HUES48 (cell line): ENCODE measurements at regions not wholly inside any gene's neighbourhood (a gene's known extent, or its start where the extent isn't known, plus 50 kb on each side); places are given as distances from the start of the nearest gene placed in this dataset.
A peak's percentile ranks its signal among the peaks of the same experiment; 100 is the strongest.

ENCODE experiments used
- H3K27ac ChIP-seq: one replicate; pipeline ENCODE4 v1.7.0; 2013; ENCODE audit warnings: low read depth, low read length, inconsistent platforms
- H3K27me3 ChIP-seq: 2 replicates; pipeline ENCODE4 v1.6.1; 2013; ENCODE audit warnings: mild to moderate bottlenecking, low read length; ENCODE audit not compliant: control insufficient read depth, insufficient read depth
- H3K36me3 ChIP-seq: 2 replicates; pipeline ENCODE4 v1.6.1; 2013; ENCODE audit warnings: low read length; ENCODE audit not compliant: control insufficient read depth, insufficient read depth
- H3K4me1 ChIP-seq: 2 replicates; pipeline ENCODE4 v1.6.1; 2013; ENCODE audit warnings: mild to moderate bottlenecking, low read length; ENCODE audit not compliant: control insufficient read depth, insufficient read depth
- H3K4me3 ChIP-seq: 2 replicates; pipeline ENCODE4 v1.5.1; 2013; ENCODE audit warnings: mild to moderate bottlenecking, low read depth, low read length
- H3K9ac ChIP-seq: 2 replicates; pipeline ENCODE4 v1.6.1; 2013; ENCODE audit warnings: mild to moderate bottlenecking, low read depth, low read length, moderate library complexity
- H3K9me3 ChIP-seq: 2 replicates; pipeline ENCODE4 v1.6.1; 2013; ENCODE audit warnings: low read length; ENCODE audit not compliant: control insufficient read depth, insufficient read depth

GRCh38 chr13:90374168-90374567 is 973.3 kb upstream of the MIR17HG start:
- Histone ChIP-seq H3K9me3 (no peaks in the 10 kb centered on the region), H3K27ac (no peak overlapping the region), H3K4me3 (no peak overlapping the region), H3K4me1 (no peaks in the 10 kb centered on the region), H3K27me3 (no peaks in the 10 kb centered on the region), H3K9ac (no peak overlapping the region), H3K36me3 (no peaks in the 10 kb centered on the region)

- Histone ChIP-seq H3K9ac (no peak overlapping the region), H3K27me3 (no peaks in the 10 kb centered on the region), H3K36me3 (no peaks in the 10 kb centered on the region), H3K4me3 (no peak overlapping the region), H3K9me3 (no peaks in the 10 kb centered on the region), H3K27ac (no peak overlapping the region), H3K4me1 (no peaks in the 10 kb centered on the region)
Measured at GRCh38 chr13:90375851-90376250, 971.6 kb upstream of the MIR17HG start.

- Histone ChIP-seq H3K9ac (no peak overlapping the region), H3K4me1 (no peaks in the 10 kb centered on the region), H3K27ac (no peak overlapping the region), H3K9me3 (no peaks in the 10 kb centered on the region), H3K27me3 (no peaks in the 10 kb centered on the region), H3K4me3 (no peak overlapping the region), H3K36me3 (no peaks in the 10 kb centered on the region)
Measured at GRCh38 chr13:90382425-90382824, 965.1 kb upstream of the MIR17HG start.

GRCh38 chr13:90385781-90386489 is 961.6 kb upstream of the MIR17HG start:
- no peak overlapping the region for H3K4me3 ChIP-seq
- no peaks in the 10 kb centered on the region for H3K9me3 ChIP-seq
- H3K9ac ChIP-seq: no peak overlapping the region
- H3K27ac ChIP-seq: no peak overlapping the region
- no peaks in the 10 kb centered on the region for H3K27me3 ChIP-seq
- H3K4me1 ChIP-seq: no peaks in the 10 kb centered on the region
- no peaks in the 10 kb centered on the region for H3K36me3 ChIP-seq

GRCh38 chr13:90388887-90389452 is 958.5 kb upstream of the MIR17HG start:
- Histone ChIP-seq H3K9me3 (no peaks in the 10 kb centered on the region), H3K4me1 (no peaks in the 10 kb centered on the region), H3K36me3 (no peaks in the 10 kb centered on the region)

GRCh38 chr13:90389537-90389936 is 958.0 kb upstream of the MIR17HG start:
- H3K27me3 ChIP-seq: no peaks in the 10 kb centered on the region
- H3K36me3 ChIP-seq: no peaks in the 10 kb centered on the region
- no peaks in the 10 kb centered on the region for H3K9me3 ChIP-seq
- no peak overlapping the region for H3K4me3 ChIP-seq
- H3K9ac ChIP-seq: no peak overlapping the region
- H3K4me1 ChIP-seq: no peaks in the 10 kb centered on the region
- H3K27ac ChIP-seq: no peak overlapping the region

More at GRCh38 chr13:90388887-90389452, 958.5 kb upstream of the MIR17HG start:
- H3K9ac ChIP-seq: no peak overlapping the region
- no peaks in the 10 kb centered on the region for H3K27me3 ChIP-seq
- no peak overlapping the region for H3K27ac ChIP-seq
- no peak overlapping the region for H3K4me3 ChIP-seq

- Histone ChIP-seq H3K27ac (no peak overlapping the region), H3K27me3 (no peaks in the 10 kb centered on the region), H3K9me3 (no peaks in the 10 kb centered on the region), H3K4me1 (peaks cover 20% of the 10 kb centered on the region), H3K9ac (no peak overlapping the region), H3K4me3 (no peak overlapping the region), H3K36me3 (no peaks in the 10 kb centered on the region)
Measured at GRCh38 chr13:90393408-90393807, 954.1 kb upstream of the MIR17HG start.

GRCh38 chr13:90395348-90395747 is 952.1 kb upstream of the MIR17HG start:
- Histone ChIP-seq H3K9me3 (no peaks in the 10 kb centered on the region), H3K4me1 (peaks cover 20% of the 10 kb centered on the region), H3K4me3 (no peak overlapping the region), H3K27ac (no peak overlapping the region), H3K9ac (no peak overlapping the region), H3K36me3 (no peaks in the 10 kb centered on the region), H3K27me3 (no peaks in the 10 kb centered on the region)

GRCh38 chr13:90395846-90396245 is 951.6 kb upstream of the MIR17HG start:
- Histone ChIP-seq H3K36me3 (no peaks in the 10 kb centered on the region), H3K27ac (peak overlapping the region; percentile 57), H3K4me1 (peaks cover 20% of the 10 kb centered on the region), H3K9ac (no peak overlapping the region), H3K9me3 (no peaks in the 10 kb centered on the region), H3K27me3 (no peaks in the 10 kb centered on the region), H3K4me3 (no peak overlapping the region)

GRCh38 chr13:90396266-90396665 is 951.2 kb upstream of the MIR17HG start:
- no peaks in the 10 kb centered on the region for H3K9me3 ChIP-seq
- peaks cover 20% of the 10 kb centered on the region for H3K4me1 ChIP-seq
- no peak overlapping the region for H3K9ac ChIP-seq
- H3K27me3 ChIP-seq: no peaks in the 10 kb centered on the region
- H3K4me3 ChIP-seq: no peak overlapping the region
- H3K27ac ChIP-seq: peak overlapping the region; percentile 57
- H3K36me3 ChIP-seq: no peaks in the 10 kb centered on the region

GRCh38 chr13:90397503-90397902 is 950.0 kb upstream of the MIR17HG start:
- H3K9me3 ChIP-seq: no peaks in the 10 kb centered on the region
- H3K27me3 ChIP-seq: no peaks in the 10 kb centered on the region

More at GRCh38 chr13:90397503-90397902, 950.0 kb upstream of the MIR17HG start:
- H3K4me1 ChIP-seq: peaks cover 20% of the 10 kb centered on the region
- no peak overlapping the region for H3K27ac ChIP-seq
- H3K9ac ChIP-seq: no peak overlapping the region
- no peaks in the 10 kb centered on the region for H3K36me3 ChIP-seq
- no peak overlapping the region for H3K4me3 ChIP-seq
